ENCODE measurements at regions not wholly inside any gene's neighbourhood (a gene's known extent, or its start where the extent isn't known, plus 50 kb on each side); places are given as distances from the start of the nearest gene placed in this dataset.

GRCh38 chr12:115396567-115396966, 712.6 kb upstream of the TBX3 start:
- no peak for TF ChIP-seq CTCF (IDR thresholded peaks at IDR 0.05)
- TF ChIP-seq POLR2A (IDR thresholded peaks at IDR 0.05) = no peak

All from lower leg skin (tissue), 3 donors.